GM12878 (cell line): ENCODE measurements at regions not wholly inside any gene's neighbourhood (a gene's known extent, or its start where the extent isn't known, plus 50 kb on each side); places are given as distances from the start of the nearest gene placed in this dataset.

Source experiments
- ATAC-seq: fragments of 200-7000 bp; cut with Tn5 transposase; 3 replicates; pipeline ENCODE4 v1.9.1; 2020; ENCODE audit warnings: mild to moderate bottlenecking, moderate library complexity
- BruUV-seq: library from RNA; stranded (reverse); fragments of 400-500 nt; replicated peaks from 2 replicates; lab custom pipeline; 2021; lab: Mats Ljungman, UMichigan
- CTCF ChIA-PET: fragments of 300-600 bp; sonication (Branson Sonifier 250); formaldehyde crosslinking; extraction: SDS; loops from one replicate; lab custom pipeline; 2021; ENCODE audit warnings: inconsistent platforms; lab: Yijun Ruan, JAX
- POLR2A ChIA-PET: fragments of 350-600 bp; formaldehyde crosslinking; extraction: SDS; loops from one replicate; lab custom pipeline; 2021; ENCODE audit warnings: inconsistent platforms; lab: Charles Lee
- RAD21 ChIA-PET: fragments of 300-600 bp; sonication (Branson Sonifier 250); formaldehyde crosslinking; loops from one replicate; lab custom pipeline; 2023; ENCODE audit warnings: antibody characterized with exemption; ENCODE audit not compliant: unreplicated experiment; lab: Charles Lee
- SMC1A ChIA-PET: fragments of 300-600 bp; sonication (Branson Sonifier 250); formaldehyde crosslinking; loops from one replicate; lab custom pipeline; 2023; ENCODE audit not compliant: unreplicated experiment, uncharacterized antibody; lab: Charles Lee
- DNase-seq: peaks from one replicate; pipeline ENCODE4 v3.0.0-alpha.2; 2011; ENCODE audit warnings: low read depth, low spot score
- FAIRE-seq: peaks from 3 replicates; lab custom pipeline; 2011; peaks lifted over from hg19 to GRCh38; lab: Jason Lieb, UNC
- H2AFZ ChIP-seq: 2 replicates; pipeline ENCODE4 v1.6.0; 2011; ENCODE audit warnings: low read depth, low read length, control low read depth; ENCODE audit not compliant: control insufficient read depth
- H3K27ac ChIP-seq: 2 replicates; pipeline ENCODE4 v1.5.1; 2011; ENCODE audit warnings: control low read depth; ENCODE audit not compliant: control insufficient read depth, insufficient read depth
- H3K27me3 ChIP-seq, 2 experiments: replicated peaks in 1 of 2; 2 replicates each; pipeline versions ENCODE4 v1.6.0 to v1.6.1; 2011; ENCODE audit warnings: low read length in 1 of 2; ENCODE audit not compliant: control insufficient read depth in 2 of 2, insufficient read depth in 2 of 2
- H3K36me3 ChIP-seq, 2 experiments: 2 replicates each; pipeline ENCODE4 v1.5.1; 2011; ENCODE audit warnings: low read length in 1 of 2; ENCODE audit not compliant: control insufficient read depth in 2 of 2, insufficient read depth in 2 of 2
- H3K4me1 ChIP-seq: 2 replicates; pipeline ENCODE4 v1.6.1; 2011; ENCODE audit warnings: mild to moderate bottlenecking, low read length, moderate library complexity, mixed read lengths; ENCODE audit not compliant: control insufficient read depth, insufficient read depth
- H3K4me2 ChIP-seq: 2 replicates; pipeline ENCODE4 v1.6.0; 2011; ENCODE audit warnings: control low read depth; ENCODE audit not compliant: control insufficient read depth, insufficient read depth
- H3K4me3 ChIP-seq: fragments of 200-600 bp; sonication (generic); 2 replicates; pipeline ENCODE4 v1.5.1; 2016
- H3K79me2 ChIP-seq: 2 replicates; pipeline ENCODE4 v1.6.0; 2011; ENCODE audit warnings: low read length; ENCODE audit not compliant: control insufficient read depth, insufficient read depth
- H3K9ac ChIP-seq: 2 replicates; pipeline ENCODE4 v1.8.0; 2011; ENCODE audit warnings: low read length, control low read depth, mixed read lengths; ENCODE audit not compliant: control insufficient read depth, insufficient read depth
- H3K9me3 ChIP-seq: replicated peaks from 3 replicates; pipeline ENCODE4 v1.5.1; 2011; ENCODE audit warnings: mild to moderate bottlenecking, low read length; ENCODE audit not compliant: control insufficient read depth, insufficient read depth
- H4K20me1 ChIP-seq: 2 replicates; pipeline ENCODE4 v1.6.0; 2011; ENCODE audit not compliant: control insufficient read depth, insufficient read depth
- CEBPZ ChIP-seq: fragments of 150-350 bp; IDR thresholded peaks from 2 replicates; pipeline ENCODE4 v1.6.1; 2016; ENCODE audit warnings: low read depth, low read length
- ETV6 ChIP-seq, 2 experiments: fragments of 450-650 bp in 1 of 2; IDR thresholded peaks in 1 of 2; conservative IDR thresholded peaks in 1 of 2; 2 replicates each; pipeline ENCODE4 v1.6.1; 2014; ENCODE audit warnings: antibody characterized with exemption in 1 of 2, borderline replicate concordance in 1 of 2, low read depth in 1 of 2, mild to moderate bottlenecking in 1 of 2, moderate library complexity in 1 of 2
- FOXK2 ChIP-seq: fragments of 450-650 bp; IDR thresholded peaks from 2 replicates; pipeline ENCODE4 v1.6.1; 2017; ENCODE audit warnings: mild to moderate bottlenecking, moderate library complexity
- IKZF1 ChIP-seq: fragments of 450-650 bp; conservative IDR thresholded peaks from 2 replicates; pipeline ENCODE4 v1.6.1; 2017; ENCODE audit warnings: antibody characterized with exemption, mild to moderate bottlenecking
- IRF3 ChIP-seq: fragments of 450-650 bp; IDR thresholded peaks from 2 replicates; pipeline ENCODE4 v1.6.1; 2014; ENCODE audit warnings: mild to moderate bottlenecking
- MTA3 ChIP-seq: IDR thresholded peaks from 2 replicates; pipeline ENCODE4 v1.6.1; 2012; ENCODE audit warnings: low read length, inconsistent platforms, borderline replicate concordance
- NFIC ChIP-seq: IDR thresholded peaks from 2 replicates; pipeline ENCODE4 v1.6.1; 2012; ENCODE audit warnings: low read depth, mild to moderate bottlenecking, inconsistent platforms, low read length, moderate library complexity
- NFXL1 ChIP-seq: fragments of 450-650 bp; IDR thresholded peaks from 2 replicates; pipeline ENCODE4 v1.6.1; 2017; ENCODE audit warnings: antibody characterized with exemption, mild to moderate bottlenecking, borderline replicate concordance
- PAX8 ChIP-seq: fragments of 450-650 bp; IDR thresholded peaks from 2 replicates; pipeline ENCODE4 v1.6.1; 2017; ENCODE audit warnings: mild to moderate bottlenecking, moderate library complexity
- STAT3 ChIP-seq: IDR thresholded peaks from 2 replicates; pipeline ENCODE4 v1.6.1; 2011; ENCODE audit warnings: low read depth, low read length, improper control_type of control experiment
- TAF1 ChIP-seq: IDR thresholded peaks from 2 replicates; pipeline ENCODE4 v1.6.1; 2011; ENCODE audit warnings: mild to moderate bottlenecking, low read depth, low read length, borderline replicate concordance
- TCF7 ChIP-seq: IDR thresholded peaks from 2 replicates; pipeline ENCODE4 v1.6.1; 2014; ENCODE audit warnings: antibody characterized with exemption, borderline replicate concordance
- ZBTB11 ChIP-seq: fragments of 450-650 bp; formaldehyde crosslinking; IDR thresholded peaks from 2 replicates; pipeline ENCODE4 v1.5.0; 2022; ENCODE audit warnings: mild to moderate bottlenecking, missing genetic modification characterization
- WGBS: methylation state at CpG from one replicate; pipeline ENCODE4 v1.1.6; 2016; ENCODE audit warnings: low lambda C conversion rate; ENCODE audit not compliant: insufficient replicate concordance, insufficient coverage; ENCODE audit errors: missing lambda C conversion rate; 5-methylcytosine and 5-hydroxymethylcytosine counted together
- in situ Hi-C: fragments of 300-500 bp; cut with MboI; formaldehyde crosslinking; loops from 9 replicates; pipeline ENCODE4 v1.14.3; 2018; ENCODE audit warnings: mixed read lengths
- intact Hi-C: fragments of 100-400 bp; cut with micrococcal nuclease; formaldehyde crosslinking; loops from one replicate; pipeline ENCODE4 v1.14.2; 2022; ENCODE audit not compliant: unreplicated experiment

GRCh38 chr13:76266561-76266960 is 619.6 kb downstream of the KCTD12 start:
- H3K4me2 ChIP-seq, result no peak overlapping the region
- in situ Hi-C loops, result no loop called here

More at GRCh38 chr13:76266561-76266960, 619.6 kb downstream of the KCTD12 start:
- no TSS peak for BruUV-seq
- Histone ChIP-seq H2AFZ (no peak overlapping the region), H3K79me2 (no peaks in the 10 kb centered on the region), H3K9me3 (no peaks in the 10 kb centered on the region), H3K4me3 (no peak overlapping the region), H3K27ac (no peak overlapping the region), H3K27me3 (no peaks in the 10 kb centered on the region), H3K9ac (no peak overlapping the region), H4K20me1 (no peaks in the 10 kb centered on the region), H3K4me1 (no peaks in the 10 kb centered on the region), H3K36me3 (no peaks in the 10 kb centered on the region)
- CTCF ChIA-PET, result no interaction called here
- no peak for FAIRE-seq
- WGBS, result 4% methylated on average over 1 of the region's 1 CpG
- no peak for DNase-seq
- POLR2A ChIA-PET, result no interaction called here
- intact Hi-C loops, result no loop called here
- SMC1A ChIA-PET, result no interaction called here
- ATAC-seq, result no peak
- RAD21 ChIA-PET, result no interaction called here
- TF ChIP-seq IRF3 (no peak), ETV6 (conservative IDR thresholded peaks at IDR 0.05 in 1 of 2, IDR thresholded peaks at IDR 0.05 in 1 of 2; ENCODE audit: borderline replicate concordance in 1 of 2, low read depth in 1 of 2) (no peak), NFXL1 (no peak), MTA3 (no peak), TAF1 (no peak), TCF7 (no peak), IKZF1 (no peak), NFIC (no peak), ZBTB11 (CRISPR knock-in tag) (no peak), FOXK2 (no peak), CEBPZ (no peak), PAX8 (no peak), STAT3 (no peak)
